HEK293T (cell line): ENCODE measurements at regions not wholly inside any gene's neighbourhood (a gene's known extent, or its start where the extent isn't known, plus 50 kb on each side); places are given as distances from the start of the nearest gene placed in this dataset.

ENCODE experiments used
- ARNT ChIP-seq: fragments of 450-650 bp; IDR thresholded peaks from 2 replicates; pipeline ENCODE4 v1.6.1; 2017; ENCODE audit warnings: mild to moderate bottlenecking
- BHLHE40 ChIP-seq: fragments of 450-650 bp; IDR thresholded peaks from 2 replicates; pipeline ENCODE4 v1.6.1; 2016; ENCODE audit warnings: mild to moderate bottlenecking, moderate library complexity, borderline replicate concordance
- CTBP1 ChIP-seq: fragments of 450-650 bp; IDR thresholded peaks from 2 replicates; pipeline ENCODE4 v1.6.1; 2016; ENCODE audit warnings: borderline replicate concordance
- ELF4 ChIP-seq: fragments of 450-650 bp; IDR thresholded peaks from 2 replicates; pipeline ENCODE4 v1.6.1; 2017; ENCODE audit warnings: antibody characterized with exemption
- FOXK2 ChIP-seq: fragments of 450-650 bp; IDR thresholded peaks from 2 replicates; pipeline ENCODE4 v1.6.1; 2016; ENCODE audit warnings: mild to moderate bottlenecking
- FOXM1 ChIP-seq: fragments of 450-650 bp; IDR thresholded peaks from 2 replicates; pipeline ENCODE4 v1.6.1; 2017; ENCODE audit warnings: mild to moderate bottlenecking, borderline replicate concordance
- HDGF ChIP-seq: fragments of 450-650 bp; IDR thresholded peaks from 2 replicates; pipeline ENCODE4 v1.6.1; 2017; ENCODE audit warnings: antibody characterized with exemption, borderline replicate concordance
- L3MBTL2 ChIP-seq: fragments of 450-650 bp; conservative IDR thresholded peaks from 2 replicates; pipeline ENCODE4 v1.6.1; 2016; ENCODE audit warnings: mild to moderate bottlenecking
- LEF1 ChIP-seq: fragments of 450-650 bp; IDR thresholded peaks from 2 replicates; pipeline ENCODE4 v1.6.1; 2017; ENCODE audit warnings: mild to moderate bottlenecking, borderline replicate concordance
- PKNOX1 ChIP-seq: fragments of 450-650 bp; IDR thresholded peaks from 2 replicates; pipeline ENCODE4 v1.6.1; 2016
- SP1 ChIP-seq: fragments of 450-650 bp; IDR thresholded peaks from 2 replicates; pipeline ENCODE4 v1.6.1; 2017
- SUZ12 ChIP-seq: fragments of 450-650 bp; IDR thresholded peaks from 2 replicates; pipeline ENCODE4 v1.6.1; 2016; ENCODE audit warnings: mild to moderate bottlenecking
- TARDBP ChIP-seq: fragments of 450-650 bp; IDR thresholded peaks from 2 replicates; pipeline ENCODE4 v1.6.1; 2016

- no peak for TF ChIP-seq SP1
- no peak for TF ChIP-seq HDGF
- TF ChIP-seq FOXM1 = no peak
- TF ChIP-seq SUZ12 = no peak
- no peak for TF ChIP-seq TARDBP
- no peak for TF ChIP-seq ELF4
- no peak for TF ChIP-seq PKNOX1
- no peak for TF ChIP-seq CTBP1
- no peak for TF ChIP-seq BHLHE40
- no peak for TF ChIP-seq FOXK2
- no peak for TF ChIP-seq L3MBTL2
- TF ChIP-seq ARNT = no peak
- TF ChIP-seq LEF1 = no peak
Observed at GRCh38 chr20:60121903-60122302, 163.7 kb downstream of the CDH26 start.
